ENCODE measurements at regions not wholly inside any gene's neighbourhood (a gene's known extent, or its start where the extent isn't known, plus 50 kb on each side); places are given as distances from the start of the nearest gene placed in this dataset.
"Not testable (repeated sequence)": the region's sequence is repeated elsewhere in the genome, so short reads cannot be mapped to it uniquely, and the experiment has no call there.

- H3K9me3 ChIP-seq (ENCODE audit: control insufficient read depth in 1 of 2, insufficient read depth in 1 of 2, low read depth in 1 of 2, low read length in 2 of 2); H3K4me1 ChIP-seq (ENCODE audit: control insufficient read depth in 1 of 2, insufficient read depth in 2 of 2, low read length in 2 of 2); ATAC-seq; POLR2A ChIA-PET; H3K36me3 ChIP-seq (ENCODE audit: control insufficient read depth in 1 of 2, insufficient read depth in 2 of 2, low read length in 2 of 2); H3K9ac ChIP-seq (ENCODE audit: low read length); H4K20me1 ChIP-seq (ENCODE audit: insufficient read depth); RAD21 ChIA-PET (ENCODE audit: low non-redundant PET in 1 of 2, low total read pairs in 2 of 2, uncharacterized antibody in 2 of 2, unreplicated experiment in 2 of 2); DNase-seq (ENCODE audit: low read depth, low spot score); BruUV-seq (replicated peaks); H3K79me2 ChIP-seq (ENCODE audit: insufficient read depth, low read length); H3K27me3 ChIP-seq (ENCODE audit: insufficient read depth, low read length); intact Hi-C loops (cut with micrococcal nuclease); H2AFZ ChIP-seq (ENCODE audit: low read depth, low read length, poor library complexity, severe bottlenecking); H3K27ac ChIP-seq (ENCODE audit: low read depth, low read length); H3K4me3 ChIP-seq (replicated peaks in 1 of 2; ENCODE audit: low read depth in 1 of 2, low read length in 2 of 2); H3K4me2 ChIP-seq (ENCODE audit: low read length); H3K9me2 ChIP-seq (ENCODE audit: insufficient read depth); CTCF ChIA-PET: not testable (repeated sequence)
These were observed 591.0 kb upstream of the IL12A start for GRCh38 chr3:159397683-159398082.

- Histone ChIP-seq H3K36me3 (ENCODE audit: control insufficient read depth in 1 of 2, insufficient read depth in 2 of 2, low read length in 2 of 2) (no peaks in the 10 kb centered on the region), H3K9me3 (ENCODE audit: control insufficient read depth in 1 of 2, insufficient read depth in 1 of 2, low read depth in 1 of 2, low read length in 2 of 2) (no peaks in the 10 kb centered on the region), H3K27ac (ENCODE audit: low read depth, low read length) (no peak overlapping the region), H3K9ac (ENCODE audit: low read length) (no peak overlapping the region), H3K79me2 (ENCODE audit: insufficient read depth, low read length) (no peaks in the 10 kb centered on the region), H3K4me2 (ENCODE audit: low read length) (no peak overlapping the region), H3K27me3 (ENCODE audit: insufficient read depth, low read length) (no peaks in the 10 kb centered on the region), H4K20me1 (ENCODE audit: insufficient read depth) (no peaks in the 10 kb centered on the region), H2AFZ (ENCODE audit: low read depth, low read length, poor library complexity, severe bottlenecking) (no peak overlapping the region), H3K4me3 (replicated peaks in 1 of 2; ENCODE audit: low read depth in 1 of 2, low read length in 2 of 2) (no peak overlapping the region), H3K4me1 (ENCODE audit: control insufficient read depth in 1 of 2, insufficient read depth in 2 of 2, low read length in 2 of 2) (no peaks in the 10 kb centered on the region), H3K9me2 (ENCODE audit: insufficient read depth) (no peaks in the 10 kb centered on the region)
- no TSS peak for BruUV-seq (replicated peaks)
- ChIA-PET CTCF (no interaction called here), RAD21 (ENCODE audit: low non-redundant PET in 1 of 2, low total read pairs in 2 of 2, uncharacterized antibody in 2 of 2, unreplicated experiment in 2 of 2) (no interaction called here), POLR2A (no interaction called here)
- TF ChIP-seq, protein P1, sequence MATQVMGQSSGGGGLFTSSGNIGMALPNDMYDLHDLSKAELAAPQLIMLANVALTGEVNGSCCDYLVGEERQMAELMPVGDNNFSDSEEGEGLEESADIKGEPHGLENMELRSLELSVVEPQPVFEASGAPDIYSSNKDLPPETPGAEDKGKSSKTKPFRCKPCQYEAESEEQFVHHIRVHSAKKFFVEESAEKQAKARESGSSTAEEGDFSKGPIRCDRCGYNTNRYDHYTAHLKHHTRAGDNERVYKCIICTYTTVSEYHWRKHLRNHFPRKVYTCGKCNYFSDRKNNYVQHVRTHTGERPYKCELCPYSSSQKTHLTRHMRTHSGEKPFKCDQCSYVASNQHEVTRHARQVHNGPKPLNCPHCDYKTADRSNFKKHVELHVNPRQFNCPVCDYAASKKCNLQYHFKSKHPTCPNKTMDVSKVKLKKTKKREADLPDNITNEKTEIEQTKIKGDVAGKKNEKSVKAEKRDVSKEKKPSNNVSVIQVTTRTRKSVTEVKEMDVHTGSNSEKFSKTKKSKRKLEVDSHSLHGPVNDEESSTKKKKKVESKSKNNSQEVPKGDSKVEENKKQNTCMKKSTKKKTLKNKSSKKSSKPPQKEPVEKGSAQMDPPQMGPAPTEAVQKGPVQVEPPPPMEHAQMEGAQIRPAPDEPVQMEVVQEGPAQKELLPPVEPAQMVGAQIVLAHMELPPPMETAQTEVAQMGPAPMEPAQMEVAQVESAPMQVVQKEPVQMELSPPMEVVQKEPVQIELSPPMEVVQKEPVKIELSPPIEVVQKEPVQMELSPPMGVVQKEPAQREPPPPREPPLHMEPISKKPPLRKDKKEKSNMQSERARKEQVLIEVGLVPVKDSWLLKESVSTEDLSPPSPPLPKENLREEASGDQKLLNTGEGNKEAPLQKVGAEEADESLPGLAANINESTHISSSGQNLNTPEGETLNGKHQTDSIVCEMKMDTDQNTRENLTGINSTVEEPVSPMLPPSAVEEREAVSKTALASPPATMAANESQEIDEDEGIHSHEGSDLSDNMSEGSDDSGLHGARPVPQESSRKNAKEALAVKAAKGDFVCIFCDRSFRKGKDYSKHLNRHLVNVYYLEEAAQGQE (IDR thresholded peaks at IDR 0.05; ENCODE audit: low read depth): no peak
- no peak for TF ChIP-seq RAD21 (IDR thresholded peaks at IDR 0.05; ENCODE audit: low read depth)
- no peak for TF ChIP-seq JUND (IDR thresholded peaks at IDR 0.05)
- TF ChIP-seq YY1 (IDR thresholded peaks at IDR 0.05; ENCODE audit: extremely low read depth, insufficient replicate concordance, low read depth, low read length): no peak
- TF ChIP-seq SRF (IDR thresholded peaks at IDR 0.05; ENCODE audit: low read depth): no peak
- no peak for TF ChIP-seq POLR2AphosphoS5 (IDR thresholded peaks at IDR 0.05; ENCODE audit: low read depth, low read length)
- no peak for TF ChIP-seq ZFX (IDR thresholded peaks at IDR 0.05)
- no peak for TF ChIP-seq POLR2A (IDR thresholded peaks at IDR 0.05; ENCODE audit: borderline replicate concordance, extremely low read depth, insufficient read depth, insufficient read length)
- TF ChIP-seq ELF1 (IDR thresholded peaks at IDR 0.05; ENCODE audit: borderline replicate concordance, low read depth): no peak
- no peak for TF ChIP-seq CBX3 (IDR thresholded peaks at IDR 0.05; ENCODE audit: low read depth)
- TF ChIP-seq MAX (IDR thresholded peaks at IDR 0.05): no peak
- TF ChIP-seq EZH2phosphoT487 (IDR thresholded peaks at IDR 0.05; ENCODE audit: borderline replicate concordance): no peak
- TF ChIP-seq, protein P2, sequence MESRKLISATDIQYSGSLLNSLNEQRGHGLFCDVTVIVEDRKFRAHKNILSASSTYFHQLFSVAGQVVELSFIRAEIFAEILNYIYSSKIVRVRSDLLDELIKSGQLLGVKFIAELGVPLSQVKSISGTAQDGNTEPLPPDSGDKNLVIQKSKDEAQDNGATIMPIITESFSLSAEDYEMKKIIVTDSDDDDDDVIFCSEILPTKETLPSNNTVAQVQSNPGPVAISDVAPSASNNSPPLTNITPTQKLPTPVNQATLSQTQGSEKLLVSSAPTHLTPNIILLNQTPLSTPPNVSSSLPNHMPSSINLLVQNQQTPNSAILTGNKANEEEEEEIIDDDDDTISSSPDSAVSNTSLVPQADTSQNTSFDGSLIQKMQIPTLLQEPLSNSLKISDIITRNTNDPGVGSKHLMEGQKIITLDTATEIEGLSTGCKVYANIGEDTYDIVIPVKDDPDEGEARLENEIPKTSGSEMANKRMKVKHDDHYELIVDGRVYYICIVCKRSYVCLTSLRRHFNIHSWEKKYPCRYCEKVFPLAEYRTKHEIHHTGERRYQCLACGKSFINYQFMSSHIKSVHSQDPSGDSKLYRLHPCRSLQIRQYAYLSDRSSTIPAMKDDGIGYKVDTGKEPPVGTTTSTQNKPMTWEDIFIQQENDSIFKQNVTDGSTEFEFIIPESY (IDR thresholded peaks at IDR 0.05; ENCODE audit: extremely low read depth, insufficient replicate concordance, low read length): no peak
- TF ChIP-seq TCF7L2 (IDR thresholded peaks at IDR 0.05; ENCODE audit: borderline replicate concordance, extremely low read depth, insufficient read depth, insufficient read length): no peak
- TF ChIP-seq SP1 (IDR thresholded peaks at IDR 0.05; ENCODE audit: low read depth): no peak
- intact Hi-C loops (cut with micrococcal nuclease): no loop called here
- no peak for DNase-seq (ENCODE audit: low read depth, low spot score)
- ATAC-seq: no peak
These were observed 587.6 kb upstream of the IL12A start for GRCh38 chr3:159401069-159401468.

All from HCT116 (cell line).